ENCODE measurements at regions not wholly inside any gene's neighbourhood (a gene's known extent, or its start where the extent isn't known, plus 50 kb on each side); places are given as distances from the start of the nearest gene placed in this dataset.
"Not testable (repeated sequence)": the region's sequence is repeated elsewhere in the genome, so short reads cannot be mapped to it uniquely, and the experiment has no call there.

GRCh38 chr12:102344691-102345090 lies 135.7 kb downstream of the IGF1 start:
- no peak for DNase-seq

GRCh38 chr12:102343361-102344121 lies 136.8 kb downstream of the IGF1 start:
- no peak for DNase-seq

GRCh38 chr12:102342281-102343006 lies 137.9 kb downstream of the IGF1 start:
- DNase-seq = no peak

GRCh38 chr12:102334765-102335164 lies 137.1 kb upstream of the PMCH start:
- DNase-seq = no peak

GRCh38 chr12:102331419-102331818 lies 133.8 kb upstream of the PMCH start:
- DNase-seq = no peak

- DNase-seq = no peak
These were observed 132.2 kb upstream of the PMCH start for GRCh38 chr12:102329883-102330282.

- no peak for DNase-seq
These were observed 129.3 kb upstream of the PMCH start for GRCh38 chr12:102326982-102327381.

GRCh38 chr12:102325108-102325507 lies 127.5 kb upstream of the PMCH start:
- not testable (repeated sequence) for DNase-seq

GRCh38 chr12:102323799-102324198 lies 126.2 kb upstream of the PMCH start:
- DNase-seq = no peak

- no peak for DNase-seq
These were observed 124.6 kb upstream of the PMCH start for GRCh38 chr12:102322254-102322653.

- no peak for DNase-seq
These were observed 123.9 kb upstream of the PMCH start for GRCh38 chr12:102321305-102322082.

GRCh38 chr12:102317155-102317554 lies 119.5 kb upstream of the PMCH start:
- no peak for DNase-seq

- no peak for DNase-seq
These were observed 119.1 kb upstream of the PMCH start for GRCh38 chr12:102316723-102317122.

GRCh38 chr12:102314821-102315220 lies 117.2 kb upstream of the PMCH start:
- DNase-seq = no peak

- DNase-seq = not testable (repeated sequence)
These were observed 115.7 kb upstream of the PMCH start for GRCh38 chr12:102313116-102313971.

GRCh38 chr12:102305486-102305885 lies 107.9 kb upstream of the PMCH start:
- no peak for DNase-seq

GRCh38 chr12:102304667-102305066 lies 107.0 kb upstream of the PMCH start:
- not testable (repeated sequence) for DNase-seq

- DNase-seq = no peak
These were observed 104.9 kb upstream of the PMCH start for GRCh38 chr12:102302553-102302952.

GRCh38 chr12:102301547-102301946 lies 103.9 kb upstream of the PMCH start:
- no peak for DNase-seq

GRCh38 chr12:102300824-102301461 lies 103.3 kb upstream of the PMCH start:
- DNase-seq = peak; percentile 2

- no peak for DNase-seq
These were observed 102.1 kb upstream of the PMCH start for GRCh38 chr12:102299731-102300130.

GRCh38 chr12:102298022-102298421 lies 100.4 kb upstream of the PMCH start:
- DNase-seq = no peak
